Body of pancreas (tissue), 4 donors: ENCODE measurements at regions not wholly inside any gene's neighbourhood (a gene's known extent, or its start where the extent isn't known, plus 50 kb on each side); places are given as distances from the start of the nearest gene placed in this dataset.

Experiments
- CTCF ChIP-seq, 7 experiments: fragments of 450-650 bp in 4 of 7; fragments of 200-600 bp in 3 of 7; sonication (generic) in 3 of 7; IDR thresholded peaks; one replicate each; pipeline ENCODE4 v1.5.1; 2016 to 2019; ENCODE audit warnings: antibody characterized with exemption in 7 of 7
- POLR2A ChIP-seq, 3 donors: fragments of 450-650 bp; IDR thresholded peaks; one replicate each; pipeline ENCODE4 v1.6.1; 2016; ENCODE audit warnings: antibody characterized with exemption in 3 of 3, mild to moderate bottlenecking in 2 of 3

DNA sequence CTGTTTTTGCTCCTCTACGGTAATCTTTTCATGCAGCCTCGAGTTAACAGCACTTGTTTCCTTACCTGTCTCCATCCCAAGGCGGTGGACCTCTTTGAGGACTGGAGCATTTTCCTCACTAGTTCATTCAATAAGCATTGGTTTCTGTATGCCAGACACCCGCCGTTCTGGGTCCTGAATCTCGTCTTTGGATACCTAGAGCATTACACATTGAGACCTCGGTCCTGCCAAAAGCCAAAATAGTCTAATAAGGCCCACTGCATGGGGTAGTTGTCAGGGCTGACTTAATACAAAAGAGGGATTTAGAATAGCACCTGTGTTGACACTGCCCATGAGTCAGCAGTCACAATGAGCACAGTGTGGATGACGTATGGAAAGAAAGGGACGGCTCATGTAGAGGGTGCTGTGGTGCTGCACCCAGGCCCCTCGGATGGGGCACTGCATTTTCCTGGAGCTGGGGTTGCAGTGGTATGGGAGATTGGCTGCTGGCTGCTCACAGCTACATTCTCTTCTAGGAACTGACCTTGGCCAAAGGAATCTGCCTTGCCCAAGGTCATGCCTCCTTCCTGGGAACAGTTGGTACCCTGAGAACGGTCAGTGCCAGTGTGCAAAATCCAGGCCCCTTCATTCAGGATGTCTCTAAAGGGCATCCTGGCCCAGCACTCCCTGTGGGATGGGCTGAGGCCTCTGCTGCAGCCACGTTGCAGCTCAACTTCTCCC lies 126.9 kb upstream of the NCK2 start:
- TF ChIP-seq CTCF (IDR thresholded peaks at IDR 0.05): no peak
- TF ChIP-seq POLR2A (IDR thresholded peaks at IDR 0.05): no peak
